ENCODE measurements at regions not wholly inside any gene's neighbourhood (a gene's known extent, or its start where the extent isn't known, plus 50 kb on each side); places are given as distances from the start of the nearest gene placed in this dataset.

- no peak for TF ChIP-seq ZNF565 (CRISPR knock-in tag; conservative IDR thresholded peaks at IDR 0.05; ENCODE audit: low read depth)
- TF ChIP-seq PATZ1 (CRISPR knock-in tag; IDR thresholded peaks at IDR 0.05; ENCODE audit: borderline replicate concordance) = no peak
- TF ChIP-seq ZNF8 (CRISPR knock-in tag; IDR thresholded peaks at IDR 0.05) = no peak
- no peak for TF ChIP-seq PPARA (CRISPR knock-in tag; IDR thresholded peaks at IDR 0.05; ENCODE audit: borderline replicate concordance)
- no peak for TF ChIP-seq CSRNP3 (CRISPR knock-in tag; IDR thresholded peaks at IDR 0.05)
- no peak for TF ChIP-seq OSR1 (CRISPR knock-in tag; IDR thresholded peaks at IDR 0.05)
- TF ChIP-seq ARNTL (CRISPR knock-in tag; IDR thresholded peaks at IDR 0.05; ENCODE audit: borderline replicate concordance, low read depth) = no peak
- TF ChIP-seq TOX (CRISPR knock-in tag; IDR thresholded peaks at IDR 0.05; ENCODE audit: borderline replicate concordance) = no peak
- no peak for TF ChIP-seq ESRRG (CRISPR knock-in tag; IDR thresholded peaks at IDR 0.05)
- no peak for TF ChIP-seq RARB (CRISPR knock-in tag; IDR thresholded peaks at IDR 0.05)
- TF ChIP-seq POU6F1 (CRISPR knock-in tag; IDR thresholded peaks at IDR 0.05; ENCODE audit: borderline replicate concordance, low read depth) = no peak
- no peak for TF ChIP-seq ISL1 (CRISPR knock-in tag; IDR thresholded peaks at IDR 0.05)
- TF ChIP-seq CREB5 (CRISPR knock-in tag; IDR thresholded peaks at IDR 0.05; ENCODE audit: low read depth) = no peak
Measured at GRCh38 chr5:156208271-156208670, 118.7 kb upstream of the SGCD start.

Measured in SK-N-SH treated with all-trans-retinoic acid at 6 μM for 48 hours (cell line).